ENCODE measurements at regions not wholly inside any gene's neighbourhood (a gene's known extent, or its start where the extent isn't known, plus 50 kb on each side); places are given as distances from the start of the nearest gene placed in this dataset.

- TF ChIP-seq CTCF (IDR thresholded peaks at IDR 0.05; ENCODE audit: extremely low read depth in 1 of 2, insufficient read depth in 1 of 2, low read depth in 1 of 2, low read length in 2 of 2), result no peak
- no peak for TF ChIP-seq POLR2AphosphoS5 (IDR thresholded peaks at IDR 0.05; ENCODE audit: insufficient read depth, low read depth, low read length)
These were observed 56.4 kb upstream of the N4BP3 start for GRCh38 chr5:178056935-178057334.
